ENCODE measurements at regions not wholly inside any gene's neighbourhood (a gene's known extent, or its start where the extent isn't known, plus 50 kb on each side); places are given as distances from the start of the nearest gene placed in this dataset.

DNA sequence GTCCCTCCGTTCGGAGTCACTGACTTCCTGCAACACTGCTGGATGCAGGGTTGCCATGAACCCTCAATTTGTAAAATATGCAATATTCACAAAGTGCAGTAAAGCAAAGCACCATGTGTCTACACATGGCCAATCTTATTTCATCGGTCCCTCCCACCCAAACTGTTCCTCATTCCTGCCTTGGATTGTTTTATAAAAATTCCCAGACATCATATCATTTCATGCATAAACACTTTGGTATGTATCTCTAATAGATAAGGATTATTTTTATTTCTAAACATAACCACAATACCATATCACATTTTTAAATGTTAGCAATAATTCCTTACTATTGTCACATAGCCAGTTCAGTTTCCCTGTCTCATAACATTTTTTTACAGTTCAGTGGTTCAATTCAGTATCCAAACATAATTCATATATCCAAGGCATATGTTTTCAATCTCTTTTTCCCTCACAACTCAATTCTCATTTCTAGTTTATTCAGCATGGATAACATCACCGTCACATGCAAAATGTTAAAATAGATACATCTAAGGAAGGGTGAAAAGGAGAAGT, 82.0 kb upstream of the PCAT7 start:
- no peaks in the 10 kb centered on the region for H3K27me3 ChIP-seq (ENCODE audit: insufficient read depth, low read depth)
- H3K4me1 ChIP-seq (ENCODE audit: low read depth, poor library complexity, severe bottlenecking), result no peaks in the 10 kb centered on the region
- no peak overlapping the region for H3K4me2 ChIP-seq

DNA sequence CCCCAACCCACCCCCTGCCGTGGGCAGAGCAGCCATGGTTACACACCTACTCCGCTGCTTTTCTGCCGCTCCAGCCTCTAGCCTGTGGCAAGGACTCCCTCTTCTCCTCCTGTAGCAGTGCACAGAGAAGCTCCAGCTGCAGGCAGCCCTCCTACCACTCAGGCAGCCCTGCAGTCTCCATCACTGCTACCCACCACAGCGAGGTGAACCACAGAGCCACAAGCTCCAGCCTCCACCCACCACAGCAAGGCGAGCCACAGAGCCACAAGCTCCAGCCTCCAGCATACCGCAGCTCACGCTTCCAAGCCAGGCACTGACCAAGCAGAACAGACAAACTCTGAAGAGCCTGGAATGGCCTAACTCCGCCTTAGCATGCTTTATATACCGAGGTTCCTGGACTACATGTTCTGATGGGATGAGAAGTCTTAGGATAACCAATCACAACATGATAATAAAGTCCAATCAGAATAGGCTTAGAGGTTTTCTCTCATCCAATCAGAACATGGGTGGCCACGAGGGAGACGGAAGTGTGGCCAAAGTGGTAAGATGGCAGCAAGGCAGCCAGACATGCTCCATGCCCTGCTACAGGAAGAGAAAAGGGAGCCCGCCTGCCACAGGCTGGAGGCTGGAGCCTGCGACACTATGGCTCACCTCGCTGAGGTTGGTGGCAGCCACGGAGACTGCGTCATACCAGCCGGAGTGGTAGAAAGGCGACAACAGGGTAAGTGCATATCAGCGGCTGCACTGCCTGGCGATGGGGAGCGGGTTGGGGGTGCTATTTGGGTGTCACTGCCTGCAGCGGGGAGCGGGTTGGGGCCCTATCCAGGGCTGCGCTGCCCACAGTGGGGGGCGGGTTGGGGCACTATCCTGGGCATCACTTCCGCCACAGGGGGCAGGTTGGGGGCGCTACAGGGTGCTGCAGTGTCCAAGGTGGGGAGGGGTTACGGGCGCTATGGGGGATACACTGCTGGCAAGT, 75.8 kb upstream of the PCAT7 start:
- H3K4me3 ChIP-seq (IDR thresholded peaks at IDR 0.05; ENCODE audit: insufficient read depth, low read depth, low read length), result no peak overlapping the region
- H3K4me1 ChIP-seq (ENCODE audit: low read depth, poor library complexity, severe bottlenecking), result no peaks in the 10 kb centered on the region
- no peak overlapping the region for H3K4me2 ChIP-seq
- TF ChIP-seq, protein P1, sequence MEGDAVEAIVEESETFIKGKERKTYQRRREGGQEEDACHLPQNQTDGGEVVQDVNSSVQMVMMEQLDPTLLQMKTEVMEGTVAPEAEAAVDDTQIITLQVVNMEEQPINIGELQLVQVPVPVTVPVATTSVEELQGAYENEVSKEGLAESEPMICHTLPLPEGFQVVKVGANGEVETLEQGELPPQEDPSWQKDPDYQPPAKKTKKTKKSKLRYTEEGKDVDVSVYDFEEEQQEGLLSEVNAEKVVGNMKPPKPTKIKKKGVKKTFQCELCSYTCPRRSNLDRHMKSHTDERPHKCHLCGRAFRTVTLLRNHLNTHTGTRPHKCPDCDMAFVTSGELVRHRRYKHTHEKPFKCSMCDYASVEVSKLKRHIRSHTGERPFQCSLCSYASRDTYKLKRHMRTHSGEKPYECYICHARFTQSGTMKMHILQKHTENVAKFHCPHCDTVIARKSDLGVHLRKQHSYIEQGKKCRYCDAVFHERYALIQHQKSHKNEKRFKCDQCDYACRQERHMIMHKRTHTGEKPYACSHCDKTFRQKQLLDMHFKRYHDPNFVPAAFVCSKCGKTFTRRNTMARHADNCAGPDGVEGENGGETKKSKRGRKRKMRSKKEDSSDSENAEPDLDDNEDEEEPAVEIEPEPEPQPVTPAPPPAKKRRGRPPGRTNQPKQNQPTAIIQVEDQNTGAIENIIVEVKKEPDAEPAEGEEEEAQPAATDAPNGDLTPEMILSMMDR (conservative IDR thresholded peaks at IDR 0.05; ENCODE audit: low read depth, low read length), result no peak
- no peak overlapping the region for H2AFZ ChIP-seq (ENCODE audit: low read depth)
- no peaks in the 10 kb centered on the region for H4K20me1 ChIP-seq (ENCODE audit: insufficient read depth)
- no peaks in the 10 kb centered on the region for H3K27me3 ChIP-seq (ENCODE audit: insufficient read depth, low read depth)
- H3K79me2 ChIP-seq (ENCODE audit: insufficient read depth, low read depth), result no peaks in the 10 kb centered on the region
- no peaks in the 10 kb centered on the region for H3K36me3 ChIP-seq (ENCODE audit: insufficient read depth)
- H3K9ac ChIP-seq, result no peak overlapping the region
- no peak overlapping the region for H3K27ac ChIP-seq

More for the DNA sequence above, 82.0 kb upstream of the PCAT7 start:
- Histone ChIP-seq H4K20me1 (ENCODE audit: insufficient read depth) (no peaks in the 10 kb centered on the region), H3K79me2 (ENCODE audit: insufficient read depth, low read depth) (no peaks in the 10 kb centered on the region), H3K36me3 (ENCODE audit: insufficient read depth) (no peaks in the 10 kb centered on the region), H3K9ac (no peak overlapping the region), H3K27ac (no peak overlapping the region), H3K4me3 (IDR thresholded peaks at IDR 0.05; ENCODE audit: insufficient read depth, low read depth, low read length) (no peak overlapping the region), H2AFZ (ENCODE audit: low read depth) (no peak overlapping the region)
- TF ChIP-seq, protein P1 (conservative IDR thresholded peaks at IDR 0.05; ENCODE audit: low read depth, low read length), result no peak

DNA sequence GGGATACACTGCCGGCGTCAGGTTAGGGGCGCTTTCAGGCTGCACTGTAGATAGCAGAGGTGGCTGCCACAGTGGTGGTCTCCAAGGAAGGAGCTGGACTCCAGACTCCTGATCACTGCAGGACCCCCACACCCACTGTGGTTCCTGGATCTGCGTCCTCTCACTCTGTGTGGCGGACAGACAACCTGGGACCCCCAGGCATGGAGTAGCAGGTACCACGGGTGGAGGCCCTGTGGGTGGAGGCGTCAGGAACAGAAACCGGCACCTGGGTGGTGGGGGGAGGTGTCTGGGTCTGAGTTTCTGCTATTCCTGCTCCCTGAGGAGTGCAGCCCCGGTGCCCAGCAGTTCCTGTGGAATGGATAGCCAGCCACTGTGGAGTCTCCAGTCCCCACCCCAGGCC, 75.1 kb upstream of the PCAT7 start:
- Histone ChIP-seq H2AFZ (ENCODE audit: low read depth) (no peak overlapping the region), H3K4me2 (no peak overlapping the region), H3K9ac (no peak overlapping the region), H3K27me3 (ENCODE audit: insufficient read depth, low read depth) (no peaks in the 10 kb centered on the region), H3K4me1 (ENCODE audit: low read depth, poor library complexity, severe bottlenecking) (no peaks in the 10 kb centered on the region), H3K36me3 (ENCODE audit: insufficient read depth) (no peaks in the 10 kb centered on the region), H4K20me1 (ENCODE audit: insufficient read depth) (no peaks in the 10 kb centered on the region), H3K79me2 (ENCODE audit: insufficient read depth, low read depth) (no peaks in the 10 kb centered on the region), H3K27ac (no peak overlapping the region), H3K4me3 (IDR thresholded peaks at IDR 0.05; ENCODE audit: insufficient read depth, low read depth, low read length) (no peak overlapping the region)
- TF ChIP-seq, protein P1 (conservative IDR thresholded peaks at IDR 0.05; ENCODE audit: low read depth, low read length), result no peak

DNA sequence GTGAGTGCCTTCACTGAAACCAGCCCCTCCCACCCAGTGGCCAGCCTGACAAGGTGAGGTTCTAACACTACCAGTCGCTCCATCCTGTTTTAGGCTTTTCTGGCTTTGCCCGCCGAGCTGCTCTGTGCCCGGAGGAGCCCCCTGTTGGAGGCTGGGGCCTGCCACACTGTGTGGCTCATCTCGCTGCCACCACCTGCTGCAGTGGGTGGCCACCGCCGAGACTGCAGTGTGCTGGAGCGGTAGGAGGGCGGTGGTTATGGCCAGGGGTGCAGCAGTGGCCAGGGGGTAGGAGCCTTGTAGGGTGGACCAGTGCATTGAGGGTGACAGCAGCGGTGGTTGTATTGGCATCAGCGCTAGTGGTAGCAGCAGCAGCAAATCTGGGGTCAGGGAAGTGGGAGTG, 74.7 kb upstream of the PCAT7 start:
- Histone ChIP-seq H3K36me3 (ENCODE audit: insufficient read depth) (no peaks in the 10 kb centered on the region), H4K20me1 (ENCODE audit: insufficient read depth) (no peaks in the 10 kb centered on the region), H3K27ac (no peak overlapping the region), H3K4me2 (no peak overlapping the region), H3K9ac (no peak overlapping the region), H2AFZ (ENCODE audit: low read depth) (no peak overlapping the region), H3K27me3 (ENCODE audit: insufficient read depth, low read depth) (no peaks in the 10 kb centered on the region), H3K4me1 (ENCODE audit: low read depth, poor library complexity, severe bottlenecking) (no peaks in the 10 kb centered on the region), H3K79me2 (ENCODE audit: insufficient read depth, low read depth) (no peaks in the 10 kb centered on the region), H3K4me3 (IDR thresholded peaks at IDR 0.05; ENCODE audit: insufficient read depth, low read depth, low read length) (no peak overlapping the region)
- TF ChIP-seq, protein P1 (conservative IDR thresholded peaks at IDR 0.05; ENCODE audit: low read depth, low read length), result no peak
